ENCODE measurements at regions not wholly inside any gene's neighbourhood (a gene's known extent, or its start where the extent isn't known, plus 50 kb on each side); places are given as distances from the start of the nearest gene placed in this dataset.

DNA sequence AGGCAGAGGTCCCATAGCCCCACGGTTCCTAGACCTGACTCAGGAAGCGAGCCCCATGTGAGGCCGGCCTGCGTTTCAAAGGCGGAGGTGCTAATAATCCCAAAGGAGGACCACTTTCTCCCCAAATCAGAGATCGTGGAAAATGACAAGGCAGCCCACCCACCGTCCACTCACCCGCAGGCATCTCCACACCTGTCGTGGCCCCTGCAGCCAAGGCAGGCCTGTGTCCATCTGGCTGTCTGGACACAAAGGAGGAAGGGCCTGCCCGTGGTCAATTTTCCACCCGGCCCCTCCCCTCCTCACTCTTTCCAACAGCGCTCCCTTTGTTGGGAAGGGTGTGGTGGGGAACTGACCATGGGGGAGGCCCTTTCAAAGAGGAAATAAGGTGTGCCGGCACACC is 125.3 kb upstream of the TMEM132D start:
- Histone ChIP-seq H3K27ac (no peak overlapping the region), H3K4me3 (no peak overlapping the region), H3K9me3 (no peaks in the 10 kb centered on the region), H3K36me3 (no peaks in the 10 kb centered on the region), H3K27me3 (no peaks in the 10 kb centered on the region), H3K4me1 (no peaks in the 10 kb centered on the region)
- TF ChIP-seq POLR2A (IDR thresholded peaks at IDR 0.05), result no peak
- TF ChIP-seq, protein P1, sequence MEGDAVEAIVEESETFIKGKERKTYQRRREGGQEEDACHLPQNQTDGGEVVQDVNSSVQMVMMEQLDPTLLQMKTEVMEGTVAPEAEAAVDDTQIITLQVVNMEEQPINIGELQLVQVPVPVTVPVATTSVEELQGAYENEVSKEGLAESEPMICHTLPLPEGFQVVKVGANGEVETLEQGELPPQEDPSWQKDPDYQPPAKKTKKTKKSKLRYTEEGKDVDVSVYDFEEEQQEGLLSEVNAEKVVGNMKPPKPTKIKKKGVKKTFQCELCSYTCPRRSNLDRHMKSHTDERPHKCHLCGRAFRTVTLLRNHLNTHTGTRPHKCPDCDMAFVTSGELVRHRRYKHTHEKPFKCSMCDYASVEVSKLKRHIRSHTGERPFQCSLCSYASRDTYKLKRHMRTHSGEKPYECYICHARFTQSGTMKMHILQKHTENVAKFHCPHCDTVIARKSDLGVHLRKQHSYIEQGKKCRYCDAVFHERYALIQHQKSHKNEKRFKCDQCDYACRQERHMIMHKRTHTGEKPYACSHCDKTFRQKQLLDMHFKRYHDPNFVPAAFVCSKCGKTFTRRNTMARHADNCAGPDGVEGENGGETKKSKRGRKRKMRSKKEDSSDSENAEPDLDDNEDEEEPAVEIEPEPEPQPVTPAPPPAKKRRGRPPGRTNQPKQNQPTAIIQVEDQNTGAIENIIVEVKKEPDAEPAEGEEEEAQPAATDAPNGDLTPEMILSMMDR (IDR thresholded peaks at IDR 0.05), result no peak
- ATAC-seq (no peak), DNase-seq (no peak)
- WGBS (ENCODE audit: insufficient coverage, low coverage, low lambda C conversion rate, missing lambda C conversion rate), result 82% methylated on average over 3 of the region's 13 CpGs
- intact Hi-C loops (cut with DNase I), result no loop called here

DNA sequence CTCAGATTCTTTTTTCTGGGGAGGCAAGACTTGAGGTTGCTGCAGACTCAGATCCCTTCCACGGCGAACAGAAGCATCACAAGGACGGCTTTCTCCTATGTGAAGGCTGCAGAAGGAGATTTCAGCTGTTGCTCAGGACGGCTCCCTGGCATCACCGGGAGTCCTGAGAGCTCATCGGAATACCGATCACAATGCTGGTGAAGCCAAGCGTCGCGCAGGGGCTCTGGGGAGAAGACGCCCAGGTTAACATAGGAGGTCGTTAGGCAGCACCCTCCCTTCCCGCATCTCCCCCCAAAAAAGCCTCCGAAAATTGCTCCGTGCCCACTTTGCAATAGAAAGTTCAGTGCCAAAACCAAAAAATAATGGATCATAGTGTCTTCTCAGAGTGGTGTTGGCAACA is 127.2 kb upstream of the TMEM132D start:
- no peak for ATAC-seq
- no peaks in the 10 kb centered on the region for H3K27me3 ChIP-seq
- TF ChIP-seq, protein P1 (IDR thresholded peaks at IDR 0.05), result no peak
- no peak for TF ChIP-seq POLR2A (IDR thresholded peaks at IDR 0.05)
- intact Hi-C loops (cut with DNase I), result no loop called here
- no peak overlapping the region for H3K27ac ChIP-seq
- no peak overlapping the region for H3K4me3 ChIP-seq
- WGBS (ENCODE audit: insufficient coverage, low coverage, low lambda C conversion rate, missing lambda C conversion rate), result 63% methylated on average over 15 of the region's 15 CpGs
- no peaks in the 10 kb centered on the region for H3K4me1 ChIP-seq
- H3K36me3 ChIP-seq, result no peaks in the 10 kb centered on the region
- H3K9me3 ChIP-seq, result no peaks in the 10 kb centered on the region
- DNase-seq, result no peak

DNA sequence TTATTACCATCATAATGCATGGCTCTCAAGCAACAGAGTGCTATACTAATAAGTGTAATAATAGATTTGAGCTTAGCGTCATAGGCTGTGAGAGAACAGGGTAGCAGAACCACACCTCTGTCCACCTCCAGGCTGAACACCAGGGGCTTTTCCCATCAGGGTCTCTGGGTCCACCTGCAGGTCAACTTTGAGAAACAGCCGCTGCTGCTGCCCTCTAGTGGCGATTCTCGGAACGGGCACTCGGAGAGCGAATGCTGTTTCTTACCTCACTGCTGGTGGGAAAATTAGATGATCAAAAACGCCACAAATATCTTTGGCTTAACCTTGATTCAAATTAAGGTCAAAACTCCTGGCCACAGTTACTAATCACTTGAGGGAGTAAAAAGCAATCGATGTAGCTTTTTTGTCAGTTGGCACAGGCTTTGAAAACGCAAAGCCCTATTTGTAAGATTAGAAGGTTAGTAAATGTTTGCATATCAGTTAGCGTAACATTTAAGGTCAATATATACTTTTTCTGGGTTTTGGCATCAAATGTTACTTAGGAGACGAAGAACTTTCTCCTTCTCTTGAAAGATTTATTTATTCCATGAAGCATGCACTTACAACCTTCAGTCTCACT is 127.9 kb upstream of the TMEM132D start:
- H3K9me3 ChIP-seq, result no peaks in the 10 kb centered on the region
- H3K27ac ChIP-seq, result no peak overlapping the region
- no peaks in the 10 kb centered on the region for H3K4me1 ChIP-seq
- intact Hi-C loops (cut with DNase I), result no loop called here
- no peak overlapping the region for H3K4me3 ChIP-seq
- WGBS (ENCODE audit: insufficient coverage, low coverage, low lambda C conversion rate, missing lambda C conversion rate), result 8% methylated on average over 12 of the region's 12 CpGs
- no peak for TF ChIP-seq POLR2A (IDR thresholded peaks at IDR 0.05)
- TF ChIP-seq, protein P1 (IDR thresholded peaks at IDR 0.05), result peak; percentile 51 to 95 (median 94)
- no peaks in the 10 kb centered on the region for H3K36me3 ChIP-seq
- no peaks in the 10 kb centered on the region for H3K27me3 ChIP-seq
- DNase-seq (peak in 2 of 3 donors; percentile 55 to 62), ATAC-seq (peak; percentile 67 to 74 (median 70))

DNA sequence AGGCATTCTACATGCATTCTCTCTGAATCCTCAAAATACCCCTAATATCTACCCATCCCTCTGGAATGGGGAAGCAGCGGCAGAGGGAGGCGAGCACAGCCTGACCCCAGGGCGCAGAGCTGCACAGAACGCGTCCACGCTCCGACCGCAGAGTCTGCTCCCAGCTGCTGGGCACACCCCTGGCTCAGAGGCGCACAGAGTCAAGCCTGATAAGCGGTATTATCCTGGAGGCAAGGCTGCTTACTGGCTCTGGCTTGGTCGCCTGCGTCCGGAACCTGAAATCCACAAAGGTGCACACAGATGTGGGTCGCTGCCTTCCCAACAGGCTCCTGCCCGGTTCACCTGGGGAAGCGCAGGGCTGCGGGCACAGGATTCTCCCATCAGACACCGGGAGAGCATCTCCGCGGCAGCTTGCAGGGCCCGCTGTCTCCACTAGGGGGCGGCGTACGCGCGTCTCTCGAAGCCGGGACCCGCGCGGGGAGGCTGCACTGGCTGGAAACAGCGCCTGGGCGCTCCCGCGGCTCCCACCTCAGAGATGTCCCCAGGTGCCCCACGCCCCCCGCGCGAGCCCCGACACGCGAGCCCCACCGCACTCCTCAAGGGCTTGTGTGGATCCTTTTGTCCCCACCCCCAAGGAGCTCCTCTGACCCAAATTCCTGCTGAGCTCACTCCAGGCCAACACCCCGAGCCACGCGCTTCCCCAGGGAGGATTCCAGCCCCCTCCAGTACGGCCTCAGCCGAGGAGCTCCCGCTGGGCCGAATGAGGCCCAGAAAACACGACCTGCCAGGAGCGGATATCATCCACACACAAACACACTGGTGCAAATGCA is 120.1 kb upstream of the FZD10 start:
- intact Hi-C loops (cut with DNase I), result no loop called here
- WGBS (ENCODE audit: insufficient coverage, low coverage, low lambda C conversion rate, missing lambda C conversion rate), result 13% methylated on average over 34 of the region's 52 CpGs

More for the DNA sequence above, 120.1 kb upstream of the FZD10 start:
- DNase-seq (peak; percentile 56 to 72 (median 68)), ATAC-seq (peak; percentile 68 to 72 (median 68))
- peaks cover 0 to 19% (median 9%) of the 10 kb centered on the region in 4 donors for H3K4me1 ChIP-seq
- no peaks in the 10 kb centered on the region for H3K27me3 ChIP-seq
- no peaks in the 10 kb centered on the region for H3K9me3 ChIP-seq
- no peak overlapping the region for H3K27ac ChIP-seq
- no peaks in the 10 kb centered on the region for H3K36me3 ChIP-seq
- H3K4me3 ChIP-seq, result no peak overlapping the region
- TF ChIP-seq POLR2A (IDR thresholded peaks at IDR 0.05), result no peak
- TF ChIP-seq, protein P1 (IDR thresholded peaks at IDR 0.05), result peak; percentile 68 to 96 (median 90)
